RWPE2 (cell line): ENCODE measurements at regions not wholly inside any gene's neighbourhood (a gene's known extent, or its start where the extent isn't known, plus 50 kb on each side); places are given as distances from the start of the nearest gene placed in this dataset.
"Not testable (repeated sequence)": the region's sequence is repeated elsewhere in the genome, so short reads cannot be mapped to it uniquely, and the experiment has no call there.

Experiments
- ATAC-seq: fragments of 200-7000 bp; cut with Tn5 transposase; 3 replicates; pipeline ENCODE4 v1.9.1; 2021; ENCODE audit warnings: low read depth
- DNase-seq: peaks from one replicate; pipeline ENCODE4 v3.0.0-alpha.2; 2020; ENCODE audit warnings: low spot score
- H3K27ac ChIP-seq: fragments of 450-650 bp; 2 replicates; pipeline ENCODE4 v1.5.1; 2017; ENCODE audit warnings: mild to moderate bottlenecking; ENCODE audit not compliant: poor library complexity, severe bottlenecking
- H3K27me3 ChIP-seq: fragments of 250-450 bp; sonication (Bioruptor Pico); 2 replicates; pipeline ENCODE4 v1.5.1; 2021; ENCODE audit warnings: mild to moderate bottlenecking, moderate library complexity; ENCODE audit not compliant: insufficient read depth, poor library complexity, severe bottlenecking
- H3K36me3 ChIP-seq: fragments of 250-450 bp; sonication (Bioruptor Pico); 2 replicates; pipeline ENCODE4 v1.5.1; 2020; ENCODE audit warnings: low read depth, mild to moderate bottlenecking, moderate library complexity
- H3K4me1 ChIP-seq: fragments of 250-450 bp; sonication (Bioruptor Pico); 2 replicates; pipeline ENCODE4 v1.5.1; 2021; ENCODE audit warnings: mild to moderate bottlenecking, moderate library complexity; ENCODE audit not compliant: insufficient read depth, poor library complexity, severe bottlenecking
- H3K4me3 ChIP-seq: fragments of 250-450 bp; sonication (Bioruptor Pico); 2 replicates; pipeline ENCODE4 v1.5.1; 2021; ENCODE audit warnings: mild to moderate bottlenecking, moderate library complexity; ENCODE audit not compliant: severe bottlenecking
- H3K9me3 ChIP-seq: fragments of 250-450 bp; sonication (Bioruptor Pico); 2 replicates; pipeline ENCODE4 v1.5.1; 2021; ENCODE audit warnings: mild to moderate bottlenecking, moderate library complexity; ENCODE audit not compliant: severe bottlenecking
- CTCF ChIP-seq: fragments of 450-650 bp; IDR thresholded peaks from one replicate; pipeline ENCODE4 v1.5.1; 2017; ENCODE audit warnings: mild to moderate bottlenecking, moderate library complexity; ENCODE audit not compliant: poor library complexity, severe bottlenecking

- Histone ChIP-seq H3K36me3 (no peaks in the 10 kb centered on the region), H3K4me3 (no peak overlapping the region), H3K27ac (no peak overlapping the region), H3K27me3 (peaks cover 23% of the 10 kb centered on the region), H3K9me3 (no peaks in the 10 kb centered on the region), H3K4me1 (no peaks in the 10 kb centered on the region)
- no peak for TF ChIP-seq CTCF
- DNase-seq (no peak), ATAC-seq (no peak)
These were observed 220.8 kb downstream of the RPLP1 start for GRCh38 chr15:69673291-69673881.

GRCh38 chr15:69675731-69676130 lies 223.1 kb downstream of the RPLP1 start:
- Histone ChIP-seq H3K27ac (no peak overlapping the region), H3K9me3 (no peaks in the 10 kb centered on the region), H3K4me1 (no peaks in the 10 kb centered on the region), H3K4me3 (no peak overlapping the region), H3K27me3 (peaks cover 26% of the 10 kb centered on the region), H3K36me3 (no peaks in the 10 kb centered on the region)
- no peak for TF ChIP-seq CTCF
- DNase-seq (no peak), ATAC-seq (no peak)

- TF ChIP-seq CTCF: no peak
- Histone ChIP-seq H3K9me3 (peaks cover 6% of the 10 kb centered on the region), H3K4me3 (no peak overlapping the region), H3K27me3 (peaks cover 31% of the 10 kb centered on the region), H3K36me3 (no peaks in the 10 kb centered on the region), H3K27ac (no peak overlapping the region), H3K4me1 (no peaks in the 10 kb centered on the region)
- ATAC-seq (no peak), DNase-seq (no peak)
These were observed 224.8 kb downstream of the RPLP1 start for GRCh38 chr15:69677403-69677802.

- TF ChIP-seq CTCF: no peak
- no peak overlapping the region for H3K4me3 ChIP-seq
- no peak overlapping the region for H3K27ac ChIP-seq
- H3K27me3 ChIP-seq: peaks cover 27% of the 10 kb centered on the region
- H3K36me3 ChIP-seq: no peaks in the 10 kb centered on the region
- H3K9me3 ChIP-seq: peaks cover 6% of the 10 kb centered on the region
- DNase-seq (no peak), ATAC-seq (no peak)
- no peaks in the 10 kb centered on the region for H3K4me1 ChIP-seq
These were observed 227.1 kb downstream of the RPLP1 start for GRCh38 chr15:69679623-69680228.

- not testable (repeated sequence) for H3K4me1 ChIP-seq, H3K27ac ChIP-seq, H3K9me3 ChIP-seq, H3K36me3 ChIP-seq, H3K4me3 ChIP-seq, H3K27me3 ChIP-seq, DNase-seq, ATAC-seq
These were observed 232.2 kb downstream of the RPLP1 start for GRCh38 chr15:69684823-69685222.
